Stimulated activated CD4-positive, alpha-beta T cell treated with anti-CD3 and anti-CD28 coated beads, Interleukin-1b, Interleukin-23, amount 100 ng/mL, for 24 hours (primary cell): ENCODE measurements at regions not wholly inside any gene's neighbourhood (a gene's known extent, or its start where the extent isn't known, plus 50 kb on each side); places are given as distances from the start of the nearest gene placed in this dataset.

Source experiments
- DNase-seq, 4 experiments: peaks; one replicate each; pipeline ENCODE4 v3.0.0-alpha.2; 2020; ENCODE audit warnings: low read depth in 4 of 4, low spot score in 1 of 4

GRCh38 chr9:87319656-87320055 is 178.0 kb upstream of the DAPK1 start:
- DNase-seq, result no peak

- no peak for DNase-seq
Observed at GRCh38 chr9:87320146-87320884, 177.4 kb upstream of the DAPK1 start.

- DNase-seq, result no peak
Observed at GRCh38 chr9:87322840-87323635, 174.6 kb upstream of the DAPK1 start.

- DNase-seq, result no peak
Observed at GRCh38 chr9:87323928-87324327, 173.7 kb upstream of the DAPK1 start.

- DNase-seq, result no peak
Observed at GRCh38 chr9:87324613-87325194, 173.0 kb upstream of the DAPK1 start.

- no peak for DNase-seq
Observed at GRCh38 chr9:87327575-87328125, 170.0 kb upstream of the DAPK1 start.

GRCh38 chr9:87333802-87334201 is 163.9 kb upstream of the DAPK1 start:
- DNase-seq, result no peak

GRCh38 chr9:87334366-87334765 is 163.3 kb upstream of the DAPK1 start:
- DNase-seq, result no peak

GRCh38 chr9:87336407-87336806 is 161.3 kb upstream of the DAPK1 start:
- no peak for DNase-seq

GRCh38 chr9:87336914-87337333 is 160.7 kb upstream of the DAPK1 start:
- peak in 1 of 4 experiments; percentile 2 for DNase-seq

- DNase-seq, result no peak
Observed at GRCh38 chr9:87337335-87338087, 160.2 kb upstream of the DAPK1 start.

- DNase-seq, result no peak
Observed at GRCh38 chr9:87338088-87338989, 159.3 kb upstream of the DAPK1 start.

- DNase-seq, result no peak
Observed at GRCh38 chr9:87340391-87340790, 157.3 kb upstream of the DAPK1 start.

- DNase-seq, result no peak
Observed at GRCh38 chr9:87342743-87343142, 154.9 kb upstream of the DAPK1 start.

- no peak for DNase-seq
Observed at GRCh38 chr9:87343816-87344430, 153.7 kb upstream of the DAPK1 start.

GRCh38 chr9:87346061-87346665 is 151.5 kb upstream of the DAPK1 start:
- no peak for DNase-seq

GRCh38 chr9:87350915-87351314 is 146.8 kb upstream of the DAPK1 start:
- DNase-seq, result no peak

GRCh38 chr9:87353301-87353700 is 144.4 kb upstream of the DAPK1 start:
- DNase-seq, result no peak

GRCh38 chr9:87354147-87354546 is 143.5 kb upstream of the DAPK1 start:
- DNase-seq, result no peak
